Activated naive CD4-positive, alpha-beta T cell (primary cell): ENCODE measurements at regions not wholly inside any gene's neighbourhood (a gene's known extent, or its start where the extent isn't known, plus 50 kb on each side); places are given as distances from the start of the nearest gene placed in this dataset.

Experiments
- DNase-seq, 4 experiments: peaks; one replicate each; lab custom pipeline; 2025; lab: John Stamatoyannopoulos, UW

GRCh38 chr1:21346365-21347071 is 56.3 kb upstream of the ECE1 start:
- no peak for DNase-seq

- peak in 1 of 4 experiments; percentile 35 for DNase-seq
Measured at GRCh38 chr1:21344750-21345443, 54.6 kb upstream of the ECE1 start.

DNA sequence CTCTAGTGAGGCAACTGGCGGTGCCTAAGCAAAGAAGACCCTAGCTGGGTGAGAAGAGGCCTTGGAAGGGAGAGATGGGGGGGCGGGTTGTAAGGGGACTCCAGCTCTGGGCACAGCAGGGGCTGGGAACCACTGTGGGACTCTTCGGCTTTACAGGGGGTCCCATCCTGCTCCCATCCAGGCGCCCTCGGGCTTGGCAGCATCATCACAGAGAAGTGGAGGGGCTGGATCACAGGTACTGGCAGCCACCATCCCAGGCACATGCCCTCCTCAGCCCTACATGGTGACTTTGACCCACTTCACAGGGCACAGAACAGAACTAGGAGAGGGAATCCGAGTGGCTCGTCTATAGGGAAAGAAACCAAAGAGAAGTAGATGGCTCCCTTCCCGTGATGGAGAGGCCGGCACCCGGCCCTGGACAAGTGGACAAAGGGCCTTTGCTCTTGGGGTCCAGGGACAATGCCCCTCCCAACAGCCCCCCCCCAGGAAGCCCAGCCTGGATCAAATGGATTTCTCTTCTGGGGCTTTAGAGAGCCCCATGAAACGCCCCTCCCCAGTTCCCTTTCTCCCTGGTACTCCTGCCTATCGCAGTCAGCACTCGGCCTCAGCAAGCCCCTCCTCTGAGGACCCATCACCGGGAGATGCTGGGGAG is 54.0 kb upstream of the ECE1 start:
- DNase-seq: no peak

DNA sequence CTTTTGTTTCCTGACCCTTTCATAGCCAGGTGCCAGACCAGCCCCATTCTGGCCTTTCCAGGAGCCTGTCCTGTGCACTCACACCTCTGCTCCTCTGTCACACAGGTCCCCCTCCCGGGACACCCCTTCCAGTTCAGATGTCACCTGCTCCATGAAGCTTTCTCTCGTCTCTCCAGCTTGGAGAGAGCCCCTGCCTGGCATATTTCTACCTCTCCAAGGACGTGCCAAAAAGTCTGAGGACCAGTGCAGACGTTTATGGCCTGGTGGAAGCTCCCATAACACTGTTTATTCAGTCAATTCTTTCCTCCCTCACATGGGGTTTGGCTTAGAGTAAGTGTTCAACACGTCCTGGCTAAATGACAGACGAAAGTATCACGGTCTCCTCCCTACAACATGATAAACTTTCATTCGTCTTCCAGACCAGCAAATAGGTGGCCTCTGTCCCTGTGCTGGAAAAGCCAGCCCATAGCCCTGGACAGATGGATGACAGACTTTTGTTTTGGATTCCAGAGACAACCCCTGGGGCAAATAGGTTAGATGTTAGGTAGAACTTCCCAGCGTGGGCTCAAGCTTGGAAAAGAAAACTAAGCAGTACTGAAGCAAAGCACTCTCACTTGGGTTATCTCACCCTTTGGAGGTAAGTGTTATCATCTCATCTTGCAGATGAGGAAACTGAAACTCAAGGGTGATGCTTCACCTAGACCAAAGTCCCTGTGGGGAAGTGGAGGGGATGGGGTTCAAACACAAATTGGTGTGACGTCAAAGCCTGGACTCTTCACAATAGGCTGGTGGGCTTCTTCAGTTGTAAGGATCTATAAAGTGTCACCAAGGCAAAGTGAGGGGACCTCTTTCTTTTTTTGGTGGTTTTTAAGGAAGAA is 52.9 kb upstream of the ECE1 start:
- DNase-seq: no peak

DNA sequence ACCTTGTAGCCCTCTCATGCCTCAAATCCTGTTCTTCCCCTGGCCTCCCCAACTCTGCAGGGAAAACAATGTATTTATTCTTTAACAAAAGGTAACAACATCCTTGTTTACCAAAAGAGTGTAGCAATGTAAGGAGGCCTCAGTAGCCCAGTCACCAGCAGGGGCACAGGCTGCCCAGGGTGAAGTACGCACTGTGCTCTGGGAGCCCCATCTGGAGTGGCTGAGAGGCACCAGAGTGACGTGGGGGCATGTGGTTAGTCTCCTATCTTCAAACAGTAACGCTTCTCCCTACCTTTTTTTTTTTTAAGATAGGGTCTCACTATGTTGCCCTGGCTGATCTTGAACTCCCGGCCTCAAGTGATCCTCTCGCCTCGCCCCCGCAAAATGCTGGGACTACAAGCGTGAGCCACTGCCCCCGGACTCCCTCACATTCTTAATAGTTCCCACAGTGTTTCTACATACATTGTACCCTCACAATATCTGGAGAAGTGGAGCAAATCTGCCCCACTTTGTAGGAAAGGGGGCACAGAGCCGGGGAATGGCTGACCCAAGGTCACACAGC is 51.3 kb upstream of the ECE1 start:
- DNase-seq: no peak

- DNase-seq: no peak
Measured at GRCh38 chr1:21341022-21341421, 50.8 kb upstream of the ECE1 start.

DNA sequence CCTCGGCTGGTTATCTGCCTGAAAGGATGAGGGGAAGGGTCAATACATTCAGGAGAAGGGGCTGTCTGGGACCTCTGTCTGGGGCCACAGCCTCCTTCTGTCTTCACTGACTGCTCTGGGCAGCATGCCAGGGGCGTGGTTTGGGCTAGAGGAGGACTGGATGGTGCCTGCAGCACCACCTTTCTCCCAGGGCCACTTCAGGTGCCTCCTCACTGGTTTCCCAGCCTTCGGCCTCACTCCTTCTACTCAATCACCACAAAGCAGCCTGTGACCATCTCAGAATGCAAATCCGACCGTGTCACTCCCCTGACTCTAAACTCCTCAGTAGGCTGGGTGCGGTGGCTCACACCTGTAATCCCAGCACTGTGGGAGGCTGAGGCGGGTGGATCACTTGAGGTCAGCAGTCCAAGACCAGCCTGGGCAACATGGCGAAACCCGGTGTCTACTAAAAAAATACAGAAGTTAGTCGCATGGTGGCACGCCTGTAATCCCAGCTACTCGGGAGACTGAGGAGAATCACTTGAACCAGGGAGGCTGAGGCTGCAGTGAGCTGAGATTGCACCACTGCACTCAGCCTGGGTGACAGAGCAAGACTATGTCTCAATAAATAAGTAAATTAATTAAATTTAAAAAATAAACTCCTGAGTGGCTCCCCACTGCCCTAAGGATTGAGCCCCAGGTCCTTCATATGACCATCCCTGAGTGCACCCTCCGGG is 50.1 kb upstream of the ECE1 start:
- DNase-seq: peak in 1 of 4 experiments; percentile 6
